Parathyroid adenoma (tissue), 2 donors: ENCODE measurements at regions not wholly inside any gene's neighbourhood (a gene's known extent, or its start where the extent isn't known, plus 50 kb on each side); places are given as distances from the start of the nearest gene placed in this dataset.

Source experiments
- H2AFZ ChIP-seq: fragments of 300-600 bp; sonication (generic); one replicate; pipeline ENCODE4 v1.7.0; 2017; ENCODE audit warnings: antibody characterized with exemption, mild to moderate bottlenecking
- H3K27ac ChIP-seq: fragments of 300-600 bp; sonication (generic); one replicate; pipeline ENCODE4 v1.7.0; 2017
- H3K27me3 ChIP-seq: fragments of 300-600 bp; sonication (generic); one replicate; pipeline ENCODE4 v1.7.0; 2017; ENCODE audit warnings: low read length; ENCODE audit not compliant: control insufficient read depth, insufficient read depth
- H3K36me3 ChIP-seq: fragments of 300-600 bp; sonication (generic); one replicate; pipeline ENCODE4 v1.7.0; 2017; ENCODE audit warnings: low read length; ENCODE audit not compliant: control insufficient read depth, insufficient read depth
- H3K4me1 ChIP-seq: fragments of 300-600 bp; sonication (generic); one replicate; pipeline ENCODE4 v1.7.0; 2017; ENCODE audit warnings: control low read depth
- H3K4me2 ChIP-seq: fragments of 300-600 bp; sonication (generic); one replicate; pipeline ENCODE4 v1.7.0; 2017; ENCODE audit warnings: low read length
- H3K4me3 ChIP-seq: fragments of 300-600 bp; sonication (generic); one replicate; pipeline ENCODE4 v1.7.0; 2017; ENCODE audit warnings: low read depth, low read length
- H3K79me2 ChIP-seq: fragments of 300-600 bp; sonication (generic); one replicate; pipeline ENCODE4 v1.7.0; 2017; ENCODE audit warnings: control low read depth
- H3K9ac ChIP-seq: fragments of 300-600 bp; sonication (generic); one replicate; pipeline ENCODE4 v1.7.0; 2017; ENCODE audit warnings: mild to moderate bottlenecking
- H3K9me3 ChIP-seq: fragments of 300-600 bp; sonication (generic); one replicate; pipeline ENCODE4 v1.7.0; 2017; ENCODE audit warnings: low read length; ENCODE audit not compliant: control insufficient read depth
- TF ChIP-seq, protein P1 (sequence below): fragments of 300-600 bp; sonication (generic); IDR thresholded peaks from one replicate; pipeline ENCODE4 v1.7.0; 2017; ENCODE audit warnings: antibody characterized with exemption, mild to moderate bottlenecking
- donor health status: primary hyperparathyroidism.

DNA sequence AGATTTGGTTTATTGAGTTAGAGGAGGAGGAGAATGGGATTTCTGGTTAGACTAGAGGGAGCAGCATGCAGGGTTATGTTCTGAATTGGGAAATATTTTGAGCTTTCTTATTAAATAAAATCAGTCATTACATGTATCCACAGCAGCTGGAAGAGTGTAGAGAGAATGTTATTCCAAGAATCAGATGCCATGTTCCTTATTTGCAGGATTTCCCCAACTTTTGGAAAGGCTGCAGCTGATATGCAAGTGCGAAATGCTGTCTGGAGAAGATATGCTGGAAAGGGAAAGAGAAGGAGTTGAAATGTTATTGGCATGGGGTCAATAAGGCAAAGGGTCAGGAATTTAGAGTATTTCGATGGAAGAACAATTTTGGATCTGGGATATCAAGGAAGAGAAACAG lies 255.8 kb downstream of the MTX2 start:
- no peaks in the 10 kb centered on the region for H3K79me2 ChIP-seq

DNA sequence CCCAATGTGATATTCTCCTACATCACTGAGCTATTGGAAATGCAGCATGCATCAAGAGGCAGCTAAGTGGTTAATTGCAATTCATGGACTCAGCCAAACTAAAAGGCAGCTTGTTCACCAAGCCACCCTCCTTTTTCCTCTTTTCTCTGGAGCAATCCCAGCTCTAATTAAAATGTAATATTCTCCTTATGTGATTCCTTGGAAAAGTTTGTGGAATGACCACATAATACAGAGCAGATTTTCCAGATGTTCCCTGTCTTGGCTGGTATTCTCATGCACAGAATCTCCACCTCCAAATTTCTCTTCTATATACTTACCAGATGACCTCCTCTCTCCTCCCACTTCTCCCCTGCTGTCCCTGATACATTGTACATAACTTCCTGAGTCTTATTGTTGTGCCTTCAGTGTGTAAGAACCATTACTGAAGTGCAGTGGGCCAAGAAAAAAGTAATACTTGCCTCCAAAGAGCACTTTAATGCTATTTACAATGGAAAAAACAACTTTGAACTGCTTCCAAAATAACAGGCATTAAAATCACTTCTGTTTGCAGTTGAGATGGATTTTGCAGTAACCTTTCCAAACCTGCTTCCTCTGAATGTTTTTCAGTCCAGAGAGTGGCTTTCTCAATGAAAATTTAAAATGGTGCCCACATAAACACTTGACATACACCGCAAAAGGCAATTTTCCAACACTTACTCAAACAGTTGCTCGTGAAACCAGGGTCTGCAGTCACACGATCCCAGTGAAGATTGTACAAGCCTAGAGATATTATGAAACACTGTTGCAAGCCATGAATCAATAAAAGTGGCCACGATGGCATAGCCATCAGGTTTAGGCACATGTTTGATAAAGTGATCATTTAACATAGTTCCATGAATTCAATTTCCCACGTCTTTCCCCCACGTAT lies 258.0 kb downstream of the MTX2 start:
- Histone ChIP-seq H3K9ac (no peak overlapping the region), H3K27me3 (no peaks in the 10 kb centered on the region), H3K79me2 (no peaks in the 10 kb centered on the region), H3K4me3 (no peak overlapping the region), H3K4me1 (no peaks in the 10 kb centered on the region), H2AFZ (no peak overlapping the region), H3K9me3 (no peaks in the 10 kb centered on the region), H3K4me2 (no peak overlapping the region), H3K27ac (no peak overlapping the region), H3K36me3 (no peaks in the 10 kb centered on the region)
- TF ChIP-seq, protein P1, sequence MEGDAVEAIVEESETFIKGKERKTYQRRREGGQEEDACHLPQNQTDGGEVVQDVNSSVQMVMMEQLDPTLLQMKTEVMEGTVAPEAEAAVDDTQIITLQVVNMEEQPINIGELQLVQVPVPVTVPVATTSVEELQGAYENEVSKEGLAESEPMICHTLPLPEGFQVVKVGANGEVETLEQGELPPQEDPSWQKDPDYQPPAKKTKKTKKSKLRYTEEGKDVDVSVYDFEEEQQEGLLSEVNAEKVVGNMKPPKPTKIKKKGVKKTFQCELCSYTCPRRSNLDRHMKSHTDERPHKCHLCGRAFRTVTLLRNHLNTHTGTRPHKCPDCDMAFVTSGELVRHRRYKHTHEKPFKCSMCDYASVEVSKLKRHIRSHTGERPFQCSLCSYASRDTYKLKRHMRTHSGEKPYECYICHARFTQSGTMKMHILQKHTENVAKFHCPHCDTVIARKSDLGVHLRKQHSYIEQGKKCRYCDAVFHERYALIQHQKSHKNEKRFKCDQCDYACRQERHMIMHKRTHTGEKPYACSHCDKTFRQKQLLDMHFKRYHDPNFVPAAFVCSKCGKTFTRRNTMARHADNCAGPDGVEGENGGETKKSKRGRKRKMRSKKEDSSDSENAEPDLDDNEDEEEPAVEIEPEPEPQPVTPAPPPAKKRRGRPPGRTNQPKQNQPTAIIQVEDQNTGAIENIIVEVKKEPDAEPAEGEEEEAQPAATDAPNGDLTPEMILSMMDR = no peak

More for the DNA sequence above, 255.8 kb downstream of the MTX2 start:
- TF ChIP-seq, protein P1 = no peak
- Histone ChIP-seq H3K27me3 (no peaks in the 10 kb centered on the region), H3K4me1 (no peaks in the 10 kb centered on the region), H3K9ac (no peak overlapping the region), H3K36me3 (no peaks in the 10 kb centered on the region), H3K4me2 (no peak overlapping the region), H2AFZ (no peak overlapping the region), H3K9me3 (no peaks in the 10 kb centered on the region), H3K27ac (no peak overlapping the region), H3K4me3 (no peak overlapping the region)

DNA sequence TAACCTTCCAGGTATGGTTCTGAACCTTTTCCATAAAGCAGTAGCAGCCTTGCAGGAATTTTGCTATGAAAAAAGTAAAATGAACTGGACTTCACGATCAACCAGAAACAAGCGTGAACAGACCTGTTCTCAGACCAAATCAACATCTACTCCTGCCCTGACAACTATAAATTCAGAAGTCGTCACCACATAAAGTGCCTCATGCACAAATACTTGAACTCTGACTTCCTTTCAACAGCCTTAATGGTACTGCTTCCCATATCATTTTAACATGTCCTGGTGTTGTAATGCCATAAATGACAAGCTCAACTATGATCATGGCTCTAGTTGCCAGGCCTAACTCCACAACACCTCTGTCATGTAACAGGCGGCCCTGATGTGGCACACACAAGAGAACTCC lies 262.4 kb downstream of the MTX2 start:
- Histone ChIP-seq H3K9ac (no peak overlapping the region), H3K27ac (no peak overlapping the region), H3K36me3 (no peaks in the 10 kb centered on the region), H2AFZ (no peak overlapping the region), H3K4me2 (no peak overlapping the region), H3K27me3 (no peaks in the 10 kb centered on the region), H3K4me3 (no peak overlapping the region), H3K4me1 (no peaks in the 10 kb centered on the region), H3K79me2 (no peaks in the 10 kb centered on the region), H3K9me3 (no peaks in the 10 kb centered on the region)
- TF ChIP-seq, protein P1 = no peak

DNA sequence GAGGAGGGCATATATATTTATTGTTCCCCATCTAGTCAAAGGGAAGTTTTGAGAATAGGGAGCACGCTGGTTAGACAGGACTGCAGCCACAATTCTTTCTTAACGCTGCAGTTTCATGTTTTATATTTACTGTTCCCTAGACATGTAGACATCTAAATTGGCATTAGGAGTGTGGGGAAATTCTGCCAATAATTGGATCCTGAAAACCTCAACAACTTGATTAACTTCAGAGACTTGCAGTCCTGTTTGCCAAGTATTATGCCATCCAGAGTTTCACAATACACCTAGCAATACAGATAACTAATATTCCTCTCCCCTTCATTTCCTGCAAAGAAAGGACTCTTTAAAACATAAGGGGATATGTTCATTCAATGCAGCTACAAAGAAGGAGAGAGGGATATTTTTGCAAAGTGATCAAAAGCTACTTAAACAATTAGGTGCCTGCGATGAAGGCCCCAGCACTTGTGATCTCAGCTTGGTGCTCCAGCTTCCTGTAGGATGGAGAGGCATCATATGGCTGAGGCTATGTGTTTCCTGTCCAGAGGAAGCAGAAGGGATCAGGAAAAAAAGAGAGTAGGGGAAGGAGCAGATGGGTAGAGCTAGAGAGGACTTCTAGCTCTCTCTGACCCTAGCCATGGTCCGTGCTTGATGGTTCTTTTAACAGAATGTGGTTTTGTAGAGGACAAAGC lies 264.4 kb downstream of the MTX2 start:
- no peak overlapping the region for H3K27ac ChIP-seq
- no peaks in the 10 kb centered on the region for H3K36me3 ChIP-seq
- H3K4me2 ChIP-seq = no peak overlapping the region
- no peaks in the 10 kb centered on the region for H3K9me3 ChIP-seq
- no peaks in the 10 kb centered on the region for H3K79me2 ChIP-seq
- H3K27me3 ChIP-seq = no peaks in the 10 kb centered on the region
- H3K4me3 ChIP-seq = no peak overlapping the region
- H2AFZ ChIP-seq = no peak overlapping the region
- TF ChIP-seq, protein P1 = no peak
- no peaks in the 10 kb centered on the region for H3K4me1 ChIP-seq
- H3K9ac ChIP-seq = no peak overlapping the region
